Karpas-422 (cell line): ENCODE measurements at regions not wholly inside any gene's neighbourhood (a gene's known extent, or its start where the extent isn't known, plus 50 kb on each side); places are given as distances from the start of the nearest gene placed in this dataset.

Experiments used
- DNase-seq: peaks from one replicate; pipeline ENCODE4 v3.0.0-alpha.2; 2015
- H2AFZ ChIP-seq: fragments of 200-600 bp; sonication (generic); 2 replicates; pipeline ENCODE4 v1.6.1; 2014; ENCODE audit warnings: antibody characterized with exemption, low read length, mixed read lengths
- H3K27ac ChIP-seq: fragments of 200-600 bp; sonication (generic); 2 replicates; pipeline ENCODE4 v1.5.1; 2014; ENCODE audit warnings: mild to moderate bottlenecking, low read length, moderate library complexity
- H3K27me3 ChIP-seq: fragments of 200-600 bp; sonication (generic); 2 replicates; pipeline ENCODE4 v1.6.1; 2014; ENCODE audit warnings: low read length, mixed read lengths
- H3K36me3 ChIP-seq: fragments of 200-600 bp; sonication (generic); 2 replicates; pipeline ENCODE4 v1.6.1; 2014; ENCODE audit warnings: low read length, mixed read lengths; ENCODE audit not compliant: insufficient read depth
- H3K4me1 ChIP-seq: fragments of 200-600 bp; sonication (generic); 2 replicates; pipeline ENCODE4 v1.6.1; 2014; ENCODE audit warnings: mild to moderate bottlenecking, low read length, mixed read lengths
- H3K4me2 ChIP-seq: fragments of 200-600 bp; sonication (generic); 2 replicates; pipeline ENCODE4 v1.6.1; 2014; ENCODE audit warnings: low read length, low read depth, mild to moderate bottlenecking; ENCODE audit not compliant: poor library complexity, severe bottlenecking
- H3K4me3 ChIP-seq: fragments of 200-600 bp; sonication (generic); 2 replicates; pipeline ENCODE4 v1.5.1; 2014; ENCODE audit warnings: mild to moderate bottlenecking, antibody characterized with exemption, low read length, mixed read lengths
- H3K79me2 ChIP-seq: fragments of 200-600 bp; sonication (generic); 2 replicates; pipeline ENCODE4 v1.6.1; 2014; ENCODE audit warnings: mild to moderate bottlenecking, low read length, mixed read lengths
- H3K9ac ChIP-seq: fragments of 200-600 bp; sonication (generic); 2 replicates; pipeline ENCODE4 v1.6.0; 2014; ENCODE audit warnings: low read length
- H3K9me2 ChIP-seq: fragments of 200-600 bp; sonication (generic), shearing (Covaris generic); replicated peaks from 2 replicates; pipeline ENCODE4 v1.6.0; 2014; ENCODE audit warnings: mild to moderate bottlenecking, low read length, moderate library complexity; ENCODE audit not compliant: insufficient read depth
- H3K9me3 ChIP-seq: fragments of 300-700, 200-600 bp; sonication (generic); 2 replicates; pipeline ENCODE4 v1.6.1; 2014; ENCODE audit warnings: low read length, mixed read lengths
- H4K20me1 ChIP-seq: fragments of 200-600 bp; sonication (generic); 2 replicates; pipeline ENCODE4 v1.6.1; 2014; ENCODE audit warnings: mild to moderate bottlenecking, antibody characterized with exemption, low read length, low read depth; ENCODE audit not compliant: insufficient read depth

DNA sequence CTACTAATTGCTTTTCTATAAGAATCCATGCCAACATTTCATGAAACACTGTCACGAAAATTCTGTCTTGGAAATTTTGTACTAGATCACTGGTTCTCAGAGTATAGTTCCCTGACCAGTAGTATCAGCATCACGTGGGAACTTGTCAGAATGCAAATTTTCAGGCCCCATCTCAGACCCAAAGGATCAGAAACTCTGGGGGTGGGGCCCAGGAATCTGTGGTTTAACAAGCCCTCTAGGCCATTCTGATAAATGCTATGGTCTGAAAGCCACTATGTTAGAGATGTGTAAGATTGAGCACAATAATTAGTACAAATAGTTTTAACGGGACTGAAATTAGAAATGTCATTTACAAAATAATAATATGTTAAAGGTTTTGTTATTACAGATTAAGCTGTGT, 615.7 kb upstream of the ARRDC3 start:
- Histone ChIP-seq H3K79me2 (no peaks in the 10 kb centered on the region), H3K4me2 (no peak overlapping the region), H4K20me1 (no peaks in the 10 kb centered on the region), H3K27ac (no peak overlapping the region), H3K9me3 (peaks cover 19% of the 10 kb centered on the region), H3K4me3 (no peak overlapping the region), H3K27me3 (no peaks in the 10 kb centered on the region), H3K9me2 (no peaks in the 10 kb centered on the region; the same call in 1 of the 2 replicates), H3K4me1 (no peaks in the 10 kb centered on the region), H3K9ac (no peak overlapping the region), H3K36me3 (no peaks in the 10 kb centered on the region), H2AFZ (no peak overlapping the region)
- DNase-seq, result no peak

DNA sequence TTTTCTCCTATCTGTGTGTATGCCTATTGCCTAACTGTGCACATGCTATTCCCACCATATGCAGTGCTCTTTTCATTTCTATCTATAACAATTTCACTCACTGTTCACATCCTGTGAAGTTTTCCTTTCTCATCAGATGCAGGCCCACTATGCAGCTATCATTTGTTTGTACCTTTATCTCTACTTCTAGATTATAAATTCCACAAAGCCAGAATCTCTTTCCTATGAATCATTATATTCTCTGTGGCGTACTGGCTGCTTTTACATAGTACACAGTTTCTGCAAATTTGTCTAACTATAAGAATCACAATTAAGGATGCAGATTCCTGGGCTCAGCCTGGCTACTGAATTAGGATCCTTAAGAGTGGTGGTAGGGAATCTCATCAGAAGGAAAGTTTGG, 600.8 kb upstream of the ARRDC3 start:
- no peak overlapping the region for H2AFZ ChIP-seq
- no peak overlapping the region for H3K4me3 ChIP-seq
- H3K79me2 ChIP-seq, result no peaks in the 10 kb centered on the region
- H3K4me2 ChIP-seq, result no peak overlapping the region
- no peaks in the 10 kb centered on the region for H3K9me2 ChIP-seq
- no peaks in the 10 kb centered on the region for H3K4me1 ChIP-seq
- H3K36me3 ChIP-seq, result no peaks in the 10 kb centered on the region
- H3K9ac ChIP-seq, result no peak overlapping the region
- no peaks in the 10 kb centered on the region for H4K20me1 ChIP-seq
- peaks cover 9% of the 10 kb centered on the region; the same call in 1 of the 2 replicates for H3K9me3 ChIP-seq
- H3K27me3 ChIP-seq, result no peaks in the 10 kb centered on the region
- H3K27ac ChIP-seq, result no peak overlapping the region
- no peak for DNase-seq

DNA sequence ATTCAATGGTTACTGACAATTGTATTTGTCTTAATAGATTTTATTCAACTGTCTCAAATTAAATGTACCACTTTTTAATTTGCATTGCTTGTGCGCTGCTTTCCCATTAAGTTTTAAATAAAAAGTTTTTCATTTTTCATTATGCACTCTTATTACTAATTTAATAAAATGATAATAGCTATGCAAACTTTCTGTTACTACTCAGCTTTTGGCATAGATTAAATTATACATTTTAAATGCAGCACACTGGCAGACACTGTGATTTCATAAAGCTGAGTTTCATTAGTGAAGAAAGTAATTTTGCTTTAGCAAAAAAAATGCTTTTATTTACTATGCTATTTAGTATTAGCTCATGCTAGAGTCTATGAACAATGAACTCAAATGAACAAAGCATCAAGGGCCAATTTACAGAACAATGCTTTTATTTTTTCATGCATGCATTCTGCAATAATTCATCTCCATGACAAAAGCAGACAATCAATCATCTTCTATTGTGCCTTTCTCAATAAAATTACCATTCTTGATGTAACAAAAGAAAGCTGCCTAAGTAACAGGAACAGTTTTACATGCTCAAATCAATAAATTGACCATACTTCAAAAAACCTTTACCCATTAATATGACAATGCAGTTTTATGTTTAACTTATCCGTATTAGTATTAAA, 595.2 kb upstream of the ARRDC3 start:
- H3K36me3 ChIP-seq, result no peaks in the 10 kb centered on the region
- H3K79me2 ChIP-seq, result no peaks in the 10 kb centered on the region
- no peak overlapping the region for H2AFZ ChIP-seq
- H3K9me3 ChIP-seq, result peaks cover 8% of the 10 kb centered on the region
- H3K4me2 ChIP-seq, result no peak overlapping the region
- no peak for DNase-seq
- H3K27ac ChIP-seq, result no peak overlapping the region
- H3K4me1 ChIP-seq, result no peaks in the 10 kb centered on the region
- no peaks in the 10 kb centered on the region for H3K27me3 ChIP-seq
- H3K4me3 ChIP-seq, result no peak overlapping the region
- no peaks in the 10 kb centered on the region for H3K9me2 ChIP-seq
- H4K20me1 ChIP-seq, result no peaks in the 10 kb centered on the region
- no peak overlapping the region for H3K9ac ChIP-seq

DNA sequence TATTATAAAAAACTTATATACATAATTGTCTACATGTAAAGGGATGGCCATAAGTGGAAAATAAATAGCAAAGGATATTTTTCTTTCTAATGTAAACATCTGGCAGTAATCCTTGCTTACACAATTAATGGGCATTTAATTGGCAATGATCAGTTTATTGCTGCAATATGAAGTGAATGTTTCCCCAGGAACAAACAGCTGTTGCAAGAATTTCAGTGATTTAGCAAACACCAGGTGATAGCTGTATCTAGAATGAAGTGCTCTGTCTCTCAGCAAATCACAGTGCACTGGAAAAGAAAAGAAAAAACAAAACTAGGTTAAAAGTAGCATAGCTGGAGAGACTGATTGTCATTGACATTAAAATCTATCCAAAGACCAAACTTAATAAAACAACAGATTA, 594.5 kb upstream of the ARRDC3 start:
- H3K36me3 ChIP-seq, result no peaks in the 10 kb centered on the region
- peaks cover 8% of the 10 kb centered on the region for H3K9me3 ChIP-seq
- no peaks in the 10 kb centered on the region for H4K20me1 ChIP-seq
- H3K79me2 ChIP-seq, result no peaks in the 10 kb centered on the region
- H2AFZ ChIP-seq, result no peak overlapping the region
- no peak overlapping the region for H3K4me3 ChIP-seq
- H3K27ac ChIP-seq, result no peak overlapping the region
- no peak overlapping the region for H3K9ac ChIP-seq
- H3K9me2 ChIP-seq, result no peaks in the 10 kb centered on the region
- H3K4me2 ChIP-seq, result no peak overlapping the region
- no peaks in the 10 kb centered on the region for H3K4me1 ChIP-seq
- DNase-seq, result no peak
- H3K27me3 ChIP-seq, result no peaks in the 10 kb centered on the region

DNA sequence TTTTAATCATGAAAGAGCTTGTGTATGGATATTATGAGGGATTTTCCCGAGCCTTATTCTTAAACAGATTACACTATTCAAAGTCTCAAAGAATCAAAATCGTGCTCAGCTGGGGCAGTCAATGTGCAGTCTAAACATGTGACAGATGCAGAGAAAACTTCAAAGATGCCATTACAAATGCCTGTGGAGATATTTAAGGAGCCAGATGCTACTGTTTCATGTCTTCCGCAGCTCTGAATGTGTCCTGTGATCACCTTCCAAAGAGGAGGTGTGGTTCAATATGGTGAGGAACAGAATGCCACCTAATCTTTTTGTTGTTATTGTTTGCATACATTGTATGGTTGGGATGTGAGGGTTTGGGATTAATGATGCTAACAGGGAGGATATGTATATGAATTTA, 593.3 kb upstream of the ARRDC3 start:
- DNase-seq, result no peak
- H3K9ac ChIP-seq, result no peak overlapping the region
- H3K4me3 ChIP-seq, result no peak overlapping the region
- H3K9me2 ChIP-seq, result no peaks in the 10 kb centered on the region
- H3K4me1 ChIP-seq, result no peaks in the 10 kb centered on the region
- no peak overlapping the region for H3K27ac ChIP-seq
- H4K20me1 ChIP-seq, result no peaks in the 10 kb centered on the region
- H3K36me3 ChIP-seq, result no peaks in the 10 kb centered on the region
- H3K79me2 ChIP-seq, result no peaks in the 10 kb centered on the region
- H2AFZ ChIP-seq, result no peak overlapping the region
- H3K9me3 ChIP-seq, result peaks cover 8% of the 10 kb centered on the region
- no peak overlapping the region for H3K4me2 ChIP-seq
- H3K27me3 ChIP-seq, result no peaks in the 10 kb centered on the region

DNA sequence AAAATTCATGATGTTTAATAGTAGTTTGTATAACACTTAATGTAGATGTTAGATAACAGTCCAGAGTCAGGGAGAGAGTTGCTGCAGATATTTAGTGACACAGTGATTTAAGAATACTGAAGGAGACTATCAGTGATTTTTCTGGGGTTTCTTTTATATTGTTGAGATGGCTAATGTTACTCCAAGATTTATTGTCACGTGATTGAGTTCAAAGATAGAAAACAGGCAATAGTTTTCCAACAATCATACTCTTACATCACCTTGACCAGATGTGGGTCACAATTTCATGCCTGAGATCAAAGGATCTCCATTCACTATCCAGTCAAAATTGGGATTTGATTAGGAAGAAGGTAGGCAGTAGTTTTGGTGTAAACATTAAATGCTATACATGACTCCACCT, 580.0 kb upstream of the ARRDC3 start:
- Histone ChIP-seq H3K79me2 (no peaks in the 10 kb centered on the region), H2AFZ (no peak overlapping the region), H3K36me3 (no peaks in the 10 kb centered on the region)

DNA sequence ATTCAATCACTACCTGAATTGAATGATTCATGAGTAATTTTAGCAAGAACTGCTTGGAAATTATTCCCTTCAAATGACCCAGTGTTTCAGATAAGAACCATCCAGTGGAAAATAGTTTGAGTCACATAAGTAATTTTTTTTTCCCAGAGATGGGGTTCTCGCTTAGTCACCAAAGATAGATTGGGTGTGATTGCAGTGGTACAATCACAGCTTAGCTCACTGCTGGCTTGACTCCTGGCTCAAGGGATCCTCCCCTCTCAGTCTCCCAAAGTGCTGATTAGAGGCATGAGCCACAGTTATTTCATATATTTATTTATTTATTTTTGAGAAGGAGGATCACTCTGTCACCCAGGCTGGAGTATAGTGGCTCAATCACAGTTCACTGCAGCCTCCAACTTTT, 574.5 kb upstream of the ARRDC3 start:
- no peak overlapping the region for H3K4me2 ChIP-seq
- H3K79me2 ChIP-seq, result no peaks in the 10 kb centered on the region
- H3K4me3 ChIP-seq, result no peak overlapping the region
- H3K4me1 ChIP-seq, result no peaks in the 10 kb centered on the region
- no peaks in the 10 kb centered on the region for H3K9me2 ChIP-seq
- no peak for DNase-seq
- H2AFZ ChIP-seq, result no peak overlapping the region
- peaks cover 19% of the 10 kb centered on the region for H3K9me3 ChIP-seq
- no peak overlapping the region for H3K27ac ChIP-seq
- H3K36me3 ChIP-seq, result no peaks in the 10 kb centered on the region
- H4K20me1 ChIP-seq, result no peaks in the 10 kb centered on the region
- H3K27me3 ChIP-seq, result no peaks in the 10 kb centered on the region
- H3K9ac ChIP-seq, result no peak overlapping the region

More for the DNA sequence above, 580.0 kb upstream of the ARRDC3 start:
- H3K4me1 ChIP-seq, result no peaks in the 10 kb centered on the region
- H4K20me1 ChIP-seq, result no peaks in the 10 kb centered on the region
- DNase-seq, result no peak
- H3K9me3 ChIP-seq, result peaks cover 23% of the 10 kb centered on the region
- no peak overlapping the region for H3K9ac ChIP-seq
- H3K4me2 ChIP-seq, result no peak overlapping the region
- no peak overlapping the region for H3K27ac ChIP-seq
- H3K27me3 ChIP-seq, result no peaks in the 10 kb centered on the region
- H3K9me2 ChIP-seq, result no peaks in the 10 kb centered on the region
- H3K4me3 ChIP-seq, result no peak overlapping the region

DNA sequence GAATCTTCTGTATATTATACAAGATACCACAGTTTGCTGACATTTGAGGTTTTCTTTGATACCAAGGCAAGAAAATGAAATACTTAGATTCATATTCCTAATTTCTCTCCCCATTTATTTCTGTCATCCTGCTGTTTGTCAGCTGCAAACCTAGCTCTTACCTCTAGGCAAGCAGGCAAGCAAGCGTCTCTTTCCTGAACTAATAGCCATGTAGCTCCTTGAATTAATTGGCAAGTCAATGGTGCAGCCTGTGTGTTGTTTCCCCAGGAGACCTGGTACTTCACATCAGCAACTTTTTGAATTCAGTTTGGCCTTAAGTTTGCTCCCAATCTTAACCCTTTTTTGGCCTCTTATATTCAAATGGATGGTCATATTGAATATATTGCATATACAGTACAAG, 573.6 kb upstream of the ARRDC3 start:
- no peaks in the 10 kb centered on the region for H3K27me3 ChIP-seq
- no peaks in the 10 kb centered on the region for H3K36me3 ChIP-seq
- no peak overlapping the region for H3K4me3 ChIP-seq
- H3K9ac ChIP-seq, result no peak overlapping the region
- H3K27ac ChIP-seq, result no peak overlapping the region
- H3K4me2 ChIP-seq, result no peak overlapping the region
- no peaks in the 10 kb centered on the region for H4K20me1 ChIP-seq
- no peak for DNase-seq
- no peak overlapping the region for H2AFZ ChIP-seq
- H3K9me3 ChIP-seq, result peaks cover 16% of the 10 kb centered on the region
- no peaks in the 10 kb centered on the region for H3K9me2 ChIP-seq
- H3K4me1 ChIP-seq, result no peaks in the 10 kb centered on the region
- H3K79me2 ChIP-seq, result no peaks in the 10 kb centered on the region
